ENCODE measurements at regions not wholly inside any gene's neighbourhood (a gene's known extent, or its start where the extent isn't known, plus 50 kb on each side); places are given as distances from the start of the nearest gene placed in this dataset.

- TF ChIP-seq CTCF (IDR thresholded peaks at IDR 0.05; ENCODE audit: low read depth, low read length) (no peak), EZH2phosphoT487 (IDR thresholded peaks at IDR 0.05; ENCODE audit: low read depth) (no peak)
Measured at GRCh38 chr6:81895511-81896185, 143.2 kb upstream of the TENT5A start.
